Sigmoid colon (tissue), 4 donors: ENCODE measurements at regions not wholly inside any gene's neighbourhood (a gene's known extent, or its start where the extent isn't known, plus 50 kb on each side); places are given as distances from the start of the nearest gene placed in this dataset.

Experiments
- POLR2AphosphoS5 ChIP-seq, 4 donors: sonication (generic); formaldehyde crosslinking; IDR thresholded peaks; one replicate each; pipeline ENCODE4 v1.6.1; 2017; ENCODE audit warnings: antibody characterized with exemption in 4 of 4
- TF ChIP-seq, protein P1 (sequence below), 4 experiments: fragments of 450-650 bp in 3 of 4; fragments of 200-600 bp in 1 of 4; IDR thresholded peaks; one replicate each; pipeline ENCODE4 v1.5.1; 2016 to 2019; ENCODE audit warnings: antibody characterized with exemption in 4 of 4, mild to moderate bottlenecking in 3 of 4, moderate library complexity in 2 of 4

DNA sequence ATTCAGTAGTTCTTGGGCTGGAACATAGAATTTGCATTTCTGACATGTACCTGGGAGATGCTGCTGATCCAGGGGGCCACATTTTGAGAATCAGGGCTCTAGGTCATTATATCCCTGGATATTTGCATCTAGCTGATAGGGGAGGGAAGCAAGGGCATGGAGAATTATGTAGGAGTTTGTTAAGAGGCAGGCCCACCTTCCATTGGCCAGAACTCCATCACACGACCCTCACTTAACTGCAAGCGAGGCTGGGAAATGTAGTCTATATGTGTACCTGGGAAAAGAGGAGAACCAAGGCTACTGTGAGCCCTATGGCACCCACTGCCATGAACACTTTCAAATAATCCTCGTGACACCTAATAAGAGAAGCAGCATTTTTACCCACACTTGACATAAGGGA lies 657.6 kb downstream of the MED13L start:
- TF ChIP-seq, protein P1, sequence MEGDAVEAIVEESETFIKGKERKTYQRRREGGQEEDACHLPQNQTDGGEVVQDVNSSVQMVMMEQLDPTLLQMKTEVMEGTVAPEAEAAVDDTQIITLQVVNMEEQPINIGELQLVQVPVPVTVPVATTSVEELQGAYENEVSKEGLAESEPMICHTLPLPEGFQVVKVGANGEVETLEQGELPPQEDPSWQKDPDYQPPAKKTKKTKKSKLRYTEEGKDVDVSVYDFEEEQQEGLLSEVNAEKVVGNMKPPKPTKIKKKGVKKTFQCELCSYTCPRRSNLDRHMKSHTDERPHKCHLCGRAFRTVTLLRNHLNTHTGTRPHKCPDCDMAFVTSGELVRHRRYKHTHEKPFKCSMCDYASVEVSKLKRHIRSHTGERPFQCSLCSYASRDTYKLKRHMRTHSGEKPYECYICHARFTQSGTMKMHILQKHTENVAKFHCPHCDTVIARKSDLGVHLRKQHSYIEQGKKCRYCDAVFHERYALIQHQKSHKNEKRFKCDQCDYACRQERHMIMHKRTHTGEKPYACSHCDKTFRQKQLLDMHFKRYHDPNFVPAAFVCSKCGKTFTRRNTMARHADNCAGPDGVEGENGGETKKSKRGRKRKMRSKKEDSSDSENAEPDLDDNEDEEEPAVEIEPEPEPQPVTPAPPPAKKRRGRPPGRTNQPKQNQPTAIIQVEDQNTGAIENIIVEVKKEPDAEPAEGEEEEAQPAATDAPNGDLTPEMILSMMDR (IDR thresholded peaks at IDR 0.05) = no peak
- no peak for TF ChIP-seq POLR2AphosphoS5 (IDR thresholded peaks at IDR 0.05)
